HuH-7 (cell line): ENCODE measurements at regions not wholly inside any gene's neighbourhood (a gene's known extent, or its start where the extent isn't known, plus 50 kb on each side); places are given as distances from the start of the nearest gene placed in this dataset.

Source experiments
- DNase-seq: peaks from one replicate; pipeline ENCODE4 v3.0.0; 2011; ENCODE audit warnings: low spot score

GRCh38 chr9:26313108-26313507 is 579.5 kb downstream of the CAAP1 start:
- no peak for DNase-seq

GRCh38 chr9:26311463-26311995 is 581.1 kb downstream of the CAAP1 start:
- DNase-seq, result no peak

- DNase-seq, result no peak
Measured at GRCh38 chr9:26310294-26310693, 582.3 kb downstream of the CAAP1 start.

GRCh38 chr9:26308328-26308727 is 584.3 kb downstream of the CAAP1 start:
- DNase-seq, result no peak

GRCh38 chr9:26301659-26302058 is 590.9 kb downstream of the CAAP1 start:
- DNase-seq, result no peak

- DNase-seq, result no peak
Measured at GRCh38 chr9:26301046-26301445, 591.6 kb downstream of the CAAP1 start.

GRCh38 chr9:26296910-26297572 is 595.6 kb downstream of the CAAP1 start:
- no peak for DNase-seq

GRCh38 chr9:26292943-26293342 is 599.7 kb downstream of the CAAP1 start:
- DNase-seq, result no peak

- no peak for DNase-seq
Measured at GRCh38 chr9:26271495-26272122, 593.4 kb upstream of the TUSC1 start.

- DNase-seq, result no peak
Measured at GRCh38 chr9:26266146-26266793, 588.0 kb upstream of the TUSC1 start.

- no peak for DNase-seq
Measured at GRCh38 chr9:26264709-26265601, 586.7 kb upstream of the TUSC1 start.

- no peak for DNase-seq
Measured at GRCh38 chr9:26263478-26263877, 585.2 kb upstream of the TUSC1 start.

GRCh38 chr9:26262421-26263107 is 584.3 kb upstream of the TUSC1 start:
- no peak for DNase-seq

GRCh38 chr9:26261503-26262330 is 583.5 kb upstream of the TUSC1 start:
- no peak for DNase-seq

GRCh38 chr9:26260238-26260637 is 582.0 kb upstream of the TUSC1 start:
- no peak for DNase-seq

GRCh38 chr9:26247861-26248260 is 569.6 kb upstream of the TUSC1 start:
- DNase-seq, result no peak

GRCh38 chr9:26244661-26245451 is 566.6 kb upstream of the TUSC1 start:
- no peak for DNase-seq

GRCh38 chr9:26243726-26244125 is 565.5 kb upstream of the TUSC1 start:
- no peak for DNase-seq

GRCh38 chr9:26243029-26243697 is 564.9 kb upstream of the TUSC1 start:
- no peak for DNase-seq
